HCT116 (cell line): ENCODE measurements at regions not wholly inside any gene's neighbourhood (a gene's known extent, or its start where the extent isn't known, plus 50 kb on each side); places are given as distances from the start of the nearest gene placed in this dataset.
A peak's percentile ranks its signal among the peaks of the same experiment; 100 is the strongest.

Source experiments
- ATAC-seq: fragments of 200-7000 bp; cut with Tn5 transposase; 2 replicates; pipeline ENCODE4 v1.9.1; 2020; ENCODE audit warnings: mild to moderate bottlenecking, moderate library complexity
- BruUV-seq: library from RNA; stranded (reverse); fragments of 400-500 nt; replicated peaks from 2 replicates; lab custom pipeline; 2021; lab: Mats Ljungman, UMichigan
- CTCF ChIA-PET: fragments of 300-600 bp; sonication (Branson Sonifier 250); formaldehyde crosslinking; loops from one replicate; lab custom pipeline; 2021; ENCODE audit warnings: antibody characterized with exemption; lab: Charles Lee
- POLR2A ChIA-PET: fragments of 300-600, 350-600 bp; sonication (Branson Sonifier 250); formaldehyde crosslinking; loops from one replicate; lab custom pipeline; 2021; ENCODE audit warnings: antibody characterized with exemption; lab: Charles Lee
- RAD21 ChIA-PET, 2 experiments: fragments of 300-600 bp; sonication (Branson Sonifier 250); formaldehyde crosslinking; loops; one replicate each; lab custom pipeline; 2023; ENCODE audit warnings: low total read pairs in 2 of 2; ENCODE audit not compliant: uncharacterized antibody in 2 of 2, unreplicated experiment in 2 of 2, low non-redundant PET in 1 of 2; lab: Charles Lee
- DNase-seq: peaks from one replicate; pipeline ENCODE4 v3.0.0-alpha.2; 2010; ENCODE audit warnings: low read depth, low spot score
- H2AFZ ChIP-seq: fragments of 200-600 bp; shearing (Covaris generic), sonication (generic); 2 replicates; pipeline ENCODE4 v1.6.1; 2017; ENCODE audit warnings: low read depth, mixed run types, mixed read lengths, antibody characterized with exemption, low read length; ENCODE audit not compliant: poor library complexity, severe bottlenecking
- H3K27ac ChIP-seq: 2 replicates; pipeline ENCODE4 v1.5.1; 2012; ENCODE audit warnings: low read depth, low read length
- H3K27me3 ChIP-seq: fragments of 200-600 bp; sonication (generic); 2 replicates; pipeline ENCODE4 v1.6.1; 2016; ENCODE audit warnings: mixed run types, low read length, mixed read lengths; ENCODE audit not compliant: insufficient read depth
- H3K36me3 ChIP-seq, 2 experiments: fragments of 200-500 bp in 1 of 2; fragments of 200-600 bp in 1 of 2; sonication (Bioruptor generic) in 1 of 2; sonication (generic) in 1 of 2; 2 replicates each; pipeline versions ENCODE4 v1.5.1 to v1.6.1; 2014 to 2016; ENCODE audit warnings: low read length in 2 of 2, inconsistent platforms in 1 of 2, mixed read lengths in 1 of 2, mixed run types in 1 of 2; ENCODE audit not compliant: insufficient read depth in 2 of 2, control insufficient read depth in 1 of 2
- H3K4me1 ChIP-seq, 2 experiments: fragments of 200-600 bp in 1 of 2; sonication (generic) in 1 of 2; 2 replicates each; pipeline versions ENCODE4 v1.5.1 to v1.6.1; 2012 to 2017; ENCODE audit warnings: low read length in 2 of 2, inconsistent platforms in 1 of 2, mild to moderate bottlenecking in 1 of 2, mixed read lengths in 1 of 2, mixed run types in 1 of 2, moderate library complexity in 1 of 2; ENCODE audit not compliant: insufficient read depth in 2 of 2, control insufficient read depth in 1 of 2
- H3K4me2 ChIP-seq: fragments of 200-600 bp; sonication (generic); 2 replicates; pipeline ENCODE4 v1.6.1; 2017; ENCODE audit warnings: mixed run types, low read length, mixed read lengths
- H3K4me3 ChIP-seq, 2 experiments: fragments of 200-600 bp in 1 of 2; sonication (generic) in 1 of 2; replicated peaks in 1 of 2; 2 replicates each; pipeline ENCODE4 v1.5.1; 2011 to 2016; ENCODE audit warnings: low read length in 2 of 2, control low read depth in 1 of 2, low read depth in 1 of 2, mild to moderate bottlenecking in 1 of 2, mixed read lengths in 1 of 2, mixed run types in 1 of 2
- H3K79me2 ChIP-seq: fragments of 200-600 bp; sonication (generic); 2 replicates; pipeline ENCODE4 v1.6.1; 2017; ENCODE audit warnings: mild to moderate bottlenecking, mixed run types, low read length, moderate library complexity, mixed read lengths; ENCODE audit not compliant: insufficient read depth
- H3K9ac ChIP-seq: fragments of 200-600 bp; sonication (generic); 2 replicates; pipeline ENCODE4 v1.6.1; 2016; ENCODE audit warnings: low read length, mixed read lengths
- H3K9me2 ChIP-seq: fragments of 200-600 bp; sonication (generic), shearing (Covaris generic); 2 replicates; pipeline ENCODE4 v1.6.1; 2017; ENCODE audit warnings: mixed run types, mild to moderate bottlenecking, moderate library complexity; ENCODE audit not compliant: insufficient read depth
- H3K9me3 ChIP-seq, 2 experiments: fragments of 200-500 bp in 1 of 2; fragments of 200-600 bp in 1 of 2; sonication (Bioruptor generic) in 1 of 2; sonication (generic) in 1 of 2; 2 replicates each; pipeline ENCODE4 v1.6.1; 2014 to 2017; ENCODE audit warnings: low read length in 2 of 2, mixed read lengths in 2 of 2, inconsistent platforms in 1 of 2, low read depth in 1 of 2, mild to moderate bottlenecking in 1 of 2, mixed run types in 1 of 2, moderate library complexity in 1 of 2; ENCODE audit not compliant: control insufficient read depth in 1 of 2, insufficient read depth in 1 of 2
- H4K20me1 ChIP-seq: fragments of 200-600 bp; sonication (generic), shearing (Covaris generic); 2 replicates; pipeline ENCODE4 v1.6.1; 2017; ENCODE audit warnings: mixed run types, mild to moderate bottlenecking, moderate library complexity; ENCODE audit not compliant: insufficient read depth
- ATF3 ChIP-seq: IDR thresholded peaks from 2 replicates; pipeline ENCODE4 v1.6.1; 2012
- CBX3 ChIP-seq: IDR thresholded peaks from 2 replicates; pipeline ENCODE4 v1.6.1; 2012; ENCODE audit warnings: low read depth
- CEBPB ChIP-seq: IDR thresholded peaks from 2 replicates; pipeline ENCODE4 v1.6.1; 2012; ENCODE audit warnings: low read depth
- ELF1 ChIP-seq: IDR thresholded peaks from 2 replicates; pipeline ENCODE4 v1.6.1; 2012; ENCODE audit warnings: low read depth, borderline replicate concordance
- FOSL1 ChIP-seq: IDR thresholded peaks from 2 replicates; pipeline ENCODE4 v1.6.1; 2012; ENCODE audit warnings: low read depth
- JUND ChIP-seq: IDR thresholded peaks from 2 replicates; pipeline ENCODE4 v1.6.1; 2012
- POLR2A ChIP-seq: IDR thresholded peaks from 2 replicates; pipeline ENCODE4 v1.7.0; 2011; ENCODE audit warnings: borderline replicate concordance; ENCODE audit not compliant: insufficient read depth, insufficient read length; ENCODE audit errors: extremely low read depth
- POLR2AphosphoS5 ChIP-seq: IDR thresholded peaks from 2 replicates; pipeline ENCODE4 v1.6.1; 2011; ENCODE audit warnings: mild to moderate bottlenecking, low read depth, low read length, moderate library complexity
- RAD21 ChIP-seq: IDR thresholded peaks from 2 replicates; pipeline ENCODE4 v1.6.1; 2012; ENCODE audit warnings: low read depth, mild to moderate bottlenecking
- SIN3A ChIP-seq: IDR thresholded peaks from 2 replicates; pipeline ENCODE4 v1.6.1; 2012; ENCODE audit warnings: low read depth
- SP1 ChIP-seq: IDR thresholded peaks from 2 replicates; pipeline ENCODE4 v1.6.1; 2012; ENCODE audit warnings: low read depth
- SRF ChIP-seq: IDR thresholded peaks from 2 replicates; pipeline ENCODE4 v1.6.1; 2012; ENCODE audit warnings: low read depth
- TCF7L2 ChIP-seq: IDR thresholded peaks from 2 replicates; pipeline ENCODE4 v1.7.0; 2011; ENCODE audit warnings: borderline replicate concordance, inconsistent platforms; ENCODE audit not compliant: insufficient read depth, insufficient read length; ENCODE audit errors: extremely low read depth
- YY1 ChIP-seq: IDR thresholded peaks from 2 replicates; pipeline ENCODE4 v1.6.1; 2011; ENCODE audit warnings: low read length, low read depth, moderate library complexity, mild to moderate bottlenecking; ENCODE audit not compliant: insufficient replicate concordance; ENCODE audit errors: extremely low read depth
- ZBTB33 ChIP-seq: IDR thresholded peaks from 2 replicates; pipeline ENCODE4 v1.6.1; 2011; ENCODE audit warnings: mild to moderate bottlenecking, low read length, moderate library complexity; ENCODE audit not compliant: insufficient replicate concordance; ENCODE audit errors: extremely low read depth
- ZFX ChIP-seq: fragments of 450-650 bp; IDR thresholded peaks from 2 replicates; pipeline ENCODE4 v1.6.1; 2017
- ZNF274 ChIP-seq: fragments of 200-500 bp; sonication (Bioruptor generic); IDR thresholded peaks from 2 replicates; pipeline ENCODE4 v1.6.1; 2014; ENCODE audit warnings: mild to moderate bottlenecking, low read depth, low read length, inconsistent platforms
- intact Hi-C: fragments of 100-400 bp; cut with micrococcal nuclease; formaldehyde crosslinking; loops from 2 replicates; pipeline ENCODE4 v1.10.0; 2022

- TF ChIP-seq ELF1 (no peak), POLR2AphosphoS5 (no peak)
Observed at GRCh38 chr5:33271606-33272005, 169.2 kb upstream of the TARS1 start (continued).

GRCh38 chr5:33272288-33272687 is 168.5 kb upstream of the TARS1 start:
- peaks cover 0 to 12% of the 10 kb centered on the region in 2 experiments; a peak in 2 of 4 replicates for H3K4me1 ChIP-seq
- TF ChIP-seq ZFX (no peak), SP1 (peak; percentile 47), FOSL1 (peak; percentile 85), JUND (peak; percentile 64)
- no peaks in the 10 kb centered on the region for H3K79me2 ChIP-seq
- no peaks in the 10 kb centered on the region for H3K36me3 ChIP-seq
- peak overlapping the region; percentile 70 for H2AFZ ChIP-seq
- H3K9me3 ChIP-seq = no peaks in the 10 kb centered on the region
- peak overlapping the region; percentile 56 for H3K4me2 ChIP-seq
- no peaks in the 10 kb centered on the region for H4K20me1 ChIP-seq
- ChIA-PET CTCF (interaction anchor here (0.6 to 2.6 kb wide), 2 partner anchors 9 to 25 kb away, joined by 3 to 9 read pairs; no protein-coding TSS in a partner anchor), RAD21 (no interaction called here), POLR2A (no interaction called here)
- H3K27ac ChIP-seq = no peak overlapping the region
- no peaks in the 10 kb centered on the region for H3K9me2 ChIP-seq
- H3K4me3 ChIP-seq = no peak overlapping the region
- no peaks in the 10 kb centered on the region for H3K27me3 ChIP-seq
- ATAC-seq (peak; percentile 81), DNase-seq (peak; percentile 59)
- BruUV-seq = no TSS peak
- no peak overlapping the region for H3K9ac ChIP-seq
- intact Hi-C loops = no loop called here

GRCh38 chr5:33273985-33274384 is 166.8 kb upstream of the TARS1 start:
- DNase-seq (no peak), ATAC-seq (no peak)
- Histone ChIP-seq H3K9me2 (no peaks in the 10 kb centered on the region), H3K9me3 (no peaks in the 10 kb centered on the region), H3K4me1 (peaks cover 0 to 12% of the 10 kb centered on the region in 2 experiments; a peak in 2 of 4 replicates), H3K4me2 (no peak overlapping the region), H4K20me1 (no peaks in the 10 kb centered on the region), H3K79me2 (no peaks in the 10 kb centered on the region), H3K36me3 (no peaks in the 10 kb centered on the region), H3K27ac (no peak overlapping the region), H3K4me3 (no peak overlapping the region), H2AFZ (no peak overlapping the region), H3K27me3 (no peaks in the 10 kb centered on the region), H3K9ac (no peak overlapping the region)
- ChIA-PET RAD21 (no interaction called here), CTCF (no interaction called here), POLR2A (no interaction called here)
- BruUV-seq = no TSS peak
- intact Hi-C loops = no loop called here
- no peak for TF ChIP-seq ATF3
- TF ChIP-seq SRF = no peak
- TF ChIP-seq SIN3A = no peak
- TF ChIP-seq CEBPB = no peak
- no peak for TF ChIP-seq TCF7L2
- TF ChIP-seq ZNF274 = no peak
- TF ChIP-seq RAD21 = no peak
- no peak for TF ChIP-seq POLR2A
- no peak for TF ChIP-seq ZFX
- TF ChIP-seq ZBTB33 = no peak
- no peak for TF ChIP-seq JUND
- TF ChIP-seq CBX3 = no peak
- no peak for TF ChIP-seq POLR2AphosphoS5
- no peak for TF ChIP-seq SP1
- no peak for TF ChIP-seq YY1
